Retina (tissue), 1 donor: ENCODE measurements at regions not wholly inside any gene's neighbourhood (a gene's known extent, or its start where the extent isn't known, plus 50 kb on each side); places are given as distances from the start of the nearest gene placed in this dataset.
A peak's percentile ranks its signal among the peaks of the same experiment; 100 is the strongest.

Experiments
- DNase-seq: peaks from one replicate; pipeline ENCODE4 v3.0.0-alpha.2; 2016

- no peak for DNase-seq
Observed at GRCh38 chr7:124413029-124413428, 352.6 kb downstream of the GPR37 start.

GRCh38 chr7:124412531-124412930 lies 353.1 kb downstream of the GPR37 start:
- DNase-seq = no peak

DNA sequence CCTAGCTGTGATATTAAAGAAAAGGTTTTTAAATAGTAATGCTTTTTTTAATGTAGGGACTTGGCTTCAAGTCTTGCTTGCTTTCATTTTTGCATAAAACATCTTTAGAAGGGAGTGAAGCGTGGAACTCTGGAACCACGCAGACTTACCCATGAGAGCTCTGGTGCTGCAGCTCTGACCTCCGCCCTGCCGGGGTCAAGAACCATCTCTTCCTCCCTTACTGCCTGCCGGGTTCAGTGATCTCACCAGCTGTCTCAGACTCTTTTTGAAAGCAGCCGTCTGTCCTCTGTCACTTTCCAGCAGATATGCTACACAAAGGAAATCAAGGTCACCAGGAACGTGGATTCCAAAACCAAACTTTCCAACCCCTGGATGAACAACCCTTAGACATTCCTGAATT lies 353.8 kb downstream of the GPR37 start:
- DNase-seq = no peak

GRCh38 chr7:124403587-124403986 lies 362.0 kb downstream of the GPR37 start:
- no peak for DNase-seq

GRCh38 chr7:124403112-124403511 lies 362.5 kb downstream of the GPR37 start:
- no peak for DNase-seq

DNA sequence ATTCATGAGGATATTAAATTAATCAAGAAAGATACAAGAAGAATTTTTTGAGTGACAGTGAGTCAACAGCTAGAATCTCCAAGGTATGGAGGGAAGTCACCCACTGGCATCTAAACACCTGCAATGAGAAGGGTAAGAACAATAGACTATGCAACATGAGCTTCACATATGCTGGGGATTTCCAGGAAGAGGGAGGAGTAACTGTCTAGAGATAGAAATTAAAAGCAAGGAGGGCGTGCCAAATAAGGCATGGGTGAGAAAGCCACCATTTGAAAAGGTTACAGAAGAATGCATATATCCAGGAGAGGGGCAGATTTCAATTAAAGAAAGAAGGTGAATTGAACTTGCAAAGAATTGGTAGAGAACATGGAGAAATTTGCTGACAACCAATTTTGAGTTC lies 365.7 kb downstream of the GPR37 start:
- DNase-seq = no peak

- no peak for DNase-seq
Observed at GRCh38 chr7:124398937-124399552, 366.2 kb upstream of the TMEM229A start.

GRCh38 chr7:124397134-124397533 lies 364.3 kb upstream of the TMEM229A start:
- DNase-seq = no peak

DNA sequence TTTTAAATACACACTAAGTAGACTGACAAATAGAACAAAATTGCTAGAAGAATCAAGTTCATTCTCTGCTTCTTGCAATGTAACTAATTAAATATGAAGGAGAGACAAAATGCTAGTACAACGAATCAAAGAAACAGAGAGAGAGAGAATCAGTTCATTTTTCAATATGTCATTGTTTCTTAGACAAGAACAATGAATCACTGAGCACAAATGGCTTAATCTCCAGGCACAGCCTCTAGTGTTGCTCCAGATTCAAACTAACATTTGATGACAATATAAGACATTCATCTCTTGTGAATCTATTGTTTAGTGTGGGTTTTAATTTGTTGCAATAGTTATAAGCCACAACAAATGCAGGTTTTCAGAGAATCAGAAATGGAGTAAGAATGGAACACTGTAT lies 357.4 kb upstream of the TMEM229A start:
- no peak for DNase-seq

- no peak for DNase-seq
Observed at GRCh38 chr7:124388751-124389150, 355.9 kb upstream of the TMEM229A start.

DNA sequence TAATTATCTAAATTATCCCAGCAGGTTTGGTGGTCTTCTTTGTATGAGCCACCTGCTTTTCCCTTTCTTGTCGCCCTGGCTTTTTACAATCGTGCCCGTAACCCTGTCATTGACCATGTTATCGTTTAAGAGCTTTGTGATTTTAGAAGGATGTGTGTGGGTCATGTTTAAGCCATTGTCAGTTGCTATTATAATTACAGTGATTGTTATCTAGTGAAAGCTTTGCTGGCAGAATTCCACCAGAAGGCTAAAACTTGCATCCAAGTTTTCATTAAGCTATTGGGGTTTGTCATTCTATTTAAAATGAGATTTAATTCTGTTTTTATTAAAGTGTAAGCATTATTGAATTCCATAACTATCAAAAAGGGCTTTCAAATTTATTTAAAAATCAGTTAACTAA lies 354.2 kb upstream of the TMEM229A start:
- peak; percentile 23 for DNase-seq

DNA sequence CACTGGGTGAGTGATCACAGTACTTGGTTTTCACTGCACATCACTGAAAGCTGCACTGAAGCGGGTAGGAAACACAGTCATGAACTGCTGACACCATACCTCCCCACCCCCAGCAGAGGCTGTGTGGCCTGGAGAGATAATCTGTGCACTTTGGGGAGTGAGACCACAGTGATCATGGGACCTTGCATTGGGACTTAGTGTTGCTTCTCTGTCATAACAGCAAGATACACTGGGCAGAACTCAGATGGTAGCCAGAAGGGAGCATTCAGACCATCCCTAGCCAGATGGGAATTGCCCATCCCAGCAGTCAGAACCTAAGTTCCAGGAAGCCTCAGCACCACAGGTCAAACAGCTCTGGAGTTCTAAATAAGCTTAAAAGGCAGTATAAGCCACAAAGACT lies 346.4 kb upstream of the TMEM229A start:
- no peak for DNase-seq

DNA sequence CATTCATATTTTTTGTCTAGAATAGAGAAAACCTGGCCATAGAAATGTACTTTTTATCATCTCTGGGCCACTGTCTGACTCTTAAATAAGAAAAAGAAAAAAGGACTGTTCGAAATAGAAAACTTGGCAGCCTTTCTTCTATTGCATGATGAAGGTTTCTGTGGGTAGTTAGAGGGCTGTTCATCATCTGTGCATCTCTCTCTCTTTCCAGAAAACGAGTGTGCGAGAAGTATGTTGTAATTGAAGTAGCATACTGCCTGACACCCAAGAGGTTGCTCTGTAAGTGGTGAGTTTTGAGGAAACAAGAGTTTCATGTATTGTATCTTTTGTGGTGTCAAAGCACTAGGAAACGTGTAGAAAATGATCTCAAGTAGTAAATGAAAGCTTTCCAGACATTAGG lies 343.2 kb upstream of the TMEM229A start:
- no peak for DNase-seq

GRCh38 chr7:124375391-124375790 lies 342.5 kb upstream of the TMEM229A start:
- DNase-seq = no peak

DNA sequence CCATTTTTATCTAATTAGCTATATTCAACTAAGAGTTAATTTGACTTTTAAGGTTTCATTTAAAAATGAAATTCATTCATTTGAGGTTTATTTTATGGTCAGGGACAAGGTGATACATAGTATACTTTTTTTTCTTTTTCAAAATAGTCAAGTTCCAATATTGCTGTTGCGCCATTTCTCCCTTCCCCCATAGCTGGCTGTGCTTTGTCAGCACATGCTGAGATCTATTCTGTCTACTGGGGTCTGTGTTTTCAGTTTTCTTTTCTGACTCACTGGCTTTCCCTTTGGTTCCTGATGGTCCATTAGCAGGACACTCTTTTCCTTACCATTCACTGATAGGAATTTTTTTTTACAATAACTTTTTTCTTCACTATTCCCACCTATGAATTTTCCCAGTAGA lies 336.4 kb upstream of the TMEM229A start:
- no peak for DNase-seq

GRCh38 chr7:124366118-124366517 lies 333.3 kb upstream of the TMEM229A start:
- DNase-seq = no peak

DNA sequence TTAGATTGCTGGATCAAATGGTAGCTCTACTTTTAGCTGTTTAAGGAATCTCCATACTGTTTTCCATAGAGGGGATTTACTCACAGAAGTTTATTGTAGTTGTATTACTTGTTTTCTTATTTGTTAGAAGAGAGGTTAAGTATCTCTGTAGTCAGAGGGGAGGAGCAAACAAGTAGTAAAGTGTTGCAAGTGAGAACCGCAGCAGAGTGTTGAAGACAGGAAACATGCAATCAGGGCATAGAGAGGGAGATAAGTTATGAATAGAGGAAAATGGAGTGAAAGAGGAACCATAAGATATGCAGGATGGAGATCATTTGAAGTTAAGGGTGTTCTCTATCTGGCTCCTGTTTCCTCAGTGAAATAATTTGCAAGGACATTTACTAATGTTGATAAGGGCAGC lies 331.4 kb upstream of the TMEM229A start:
- DNase-seq = no peak

DNA sequence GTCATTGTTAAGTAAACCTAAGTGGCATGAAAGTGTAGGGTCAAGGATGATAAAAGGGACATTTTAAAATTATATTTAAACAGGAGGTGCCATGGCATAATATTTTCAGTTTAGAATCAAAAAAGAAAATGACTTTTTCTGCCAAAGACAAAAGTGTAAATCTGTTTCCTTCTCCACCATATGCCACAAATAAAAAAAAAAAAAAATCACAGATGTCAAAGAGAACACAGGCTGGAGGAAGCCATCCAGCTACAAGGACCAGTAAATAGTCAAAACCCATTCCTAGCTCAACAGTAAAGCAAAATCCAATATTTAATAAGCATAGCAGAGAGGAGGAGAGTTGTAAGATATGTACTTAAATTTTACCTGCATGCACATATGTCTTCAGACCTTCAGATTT lies 321.3 kb upstream of the TMEM229A start:
- no peak for DNase-seq

DNA sequence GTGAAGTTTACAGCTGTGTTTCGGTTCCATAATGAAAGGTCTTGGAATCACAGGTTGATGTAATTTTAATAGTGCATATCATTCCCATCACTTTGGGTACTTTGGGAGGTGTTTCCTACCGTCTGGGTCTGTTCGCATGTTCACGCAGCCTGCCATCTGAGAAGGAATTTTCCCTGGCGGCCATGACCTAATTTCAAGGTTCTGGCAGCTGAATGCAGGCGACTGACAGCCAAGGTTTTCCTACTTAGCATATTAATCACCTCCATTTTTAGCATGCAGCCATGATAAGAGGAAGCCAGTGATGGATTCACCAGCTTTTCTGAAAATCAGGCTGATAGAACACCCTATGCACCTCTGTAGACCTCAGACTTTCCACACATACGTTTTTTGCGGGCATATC lies 319.1 kb upstream of the TMEM229A start:
- peak; percentile 51 for DNase-seq

- DNase-seq = no peak
Observed at GRCh38 chr7:124349443-124349842, 316.6 kb upstream of the TMEM229A start.

DNA sequence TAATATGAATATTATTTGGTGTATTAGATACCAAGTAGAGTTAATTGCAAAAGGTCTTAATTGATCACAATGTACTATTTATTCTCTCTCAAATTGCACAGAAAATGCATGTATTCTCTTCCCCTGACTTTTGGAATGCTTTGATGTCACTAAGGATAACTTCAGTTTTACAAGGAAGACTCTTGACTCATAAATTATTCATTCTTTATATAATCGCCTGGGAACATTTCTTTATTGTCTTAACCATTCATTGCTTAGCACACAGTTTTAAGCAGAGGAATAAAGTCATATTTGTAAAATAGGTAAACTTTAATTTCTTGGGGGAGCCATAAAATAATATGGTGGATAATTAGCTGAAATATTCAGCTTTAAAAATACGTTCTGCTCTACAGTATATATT lies 306.0 kb upstream of the TMEM229A start:
- no peak for DNase-seq

DNA sequence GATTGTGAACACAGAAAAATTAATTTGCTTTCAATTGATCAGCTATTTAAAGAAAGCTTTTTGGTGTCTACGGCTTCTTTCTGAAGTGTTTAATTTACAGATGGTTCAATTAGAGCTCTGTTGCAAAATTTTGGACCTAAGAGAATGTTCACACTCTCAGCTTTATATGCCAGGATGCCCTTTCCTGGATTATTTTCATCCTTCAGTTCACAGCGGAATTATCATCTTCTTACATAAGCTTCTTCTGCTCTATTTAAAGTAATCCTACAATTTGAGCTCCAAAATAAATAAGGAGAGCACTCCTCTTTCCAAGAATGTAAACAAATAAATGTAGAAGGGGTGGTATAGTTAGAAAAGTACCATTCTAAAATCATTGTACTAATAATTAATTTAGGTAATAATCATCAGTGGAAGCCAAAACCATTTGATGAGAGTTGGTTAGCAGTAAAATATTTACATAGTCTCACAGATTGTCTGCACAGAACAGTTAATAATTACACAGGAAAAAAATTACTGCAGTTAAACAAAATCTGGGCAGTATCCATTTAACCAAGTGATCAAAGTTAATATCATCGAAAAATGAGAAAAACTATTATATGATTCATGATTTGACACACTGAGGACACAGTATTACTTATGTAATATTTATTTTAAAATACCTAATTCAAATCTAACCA lies 298.0 kb upstream of the TMEM229A start:
- no peak for DNase-seq

GRCh38 chr7:124328774-124329173 lies 295.9 kb upstream of the TMEM229A start:
- DNase-seq = no peak

DNA sequence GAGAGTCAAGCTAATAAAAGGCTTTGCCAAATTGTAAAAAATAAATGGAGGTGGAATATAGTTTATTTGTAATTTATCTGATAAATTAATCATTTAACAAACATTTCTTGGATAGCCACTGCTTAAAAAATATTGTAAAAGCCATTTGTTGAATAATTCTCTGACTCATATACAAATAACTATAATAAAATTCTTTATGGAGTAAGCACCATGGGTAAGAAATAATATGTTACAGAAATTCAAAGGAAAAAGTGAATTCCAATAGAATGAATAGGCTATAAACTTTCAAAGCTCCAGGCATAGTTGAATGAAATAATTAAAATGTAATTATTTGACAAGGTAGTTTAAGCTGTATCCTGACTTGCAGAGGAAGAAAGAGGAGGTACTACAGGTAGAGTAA lies 291.4 kb upstream of the TMEM229A start:
- DNase-seq = no peak

GRCh38 chr7:124323597-124323996 lies 290.7 kb upstream of the TMEM229A start:
- no peak for DNase-seq
